HG03097 (cell line): ENCODE measurements at regions not wholly inside any gene's neighbourhood (a gene's known extent, or its start where the extent isn't known, plus 50 kb on each side); places are given as distances from the start of the nearest gene placed in this dataset.
"Not testable (repeated sequence)": the region's sequence is repeated elsewhere in the genome, so short reads cannot be mapped to it uniquely, and the experiment has no call there.

Source experiments
- ATAC-seq: cut with Tn5 transposase; IDR thresholded peaks from one replicate; pipeline ENCODE4 v1.9.1; 2021; ENCODE audit not compliant: unreplicated experiment, low FRiP score

GRCh38 chr4:131496211-131496610, 1652.9 kb upstream of the PCDH10 start:
- ATAC-seq: not testable (repeated sequence)

GRCh38 chr4:131499141-131499873, 1649.8 kb upstream of the PCDH10 start:
- ATAC-seq: no peak

- ATAC-seq: no peak
Observed at GRCh38 chr4:131509521-131509920, 1639.6 kb upstream of the PCDH10 start.

GRCh38 chr4:131526686-131527085, 1622.4 kb upstream of the PCDH10 start:
- ATAC-seq: no peak

- no peak for ATAC-seq
Observed at GRCh38 chr4:131531087-131531486, 1618.0 kb upstream of the PCDH10 start.

- ATAC-seq: no peak
Observed at GRCh38 chr4:131534944-131535645, 1614.0 kb upstream of the PCDH10 start.

GRCh38 chr4:131540256-131540655, 1608.8 kb upstream of the PCDH10 start:
- ATAC-seq: no peak

GRCh38 chr4:131547506-131547981, 1601.5 kb upstream of the PCDH10 start:
- no peak for ATAC-seq

- ATAC-seq: no peak
Observed at GRCh38 chr4:131551306-131551705, 1597.8 kb upstream of the PCDH10 start.

- no peak for ATAC-seq
Observed at GRCh38 chr4:131566026-131566425, 1583.1 kb upstream of the PCDH10 start.

GRCh38 chr4:131584587-131584986, 1564.5 kb upstream of the PCDH10 start:
- no peak for ATAC-seq

- no peak for ATAC-seq
Observed at GRCh38 chr4:131595140-131595539, 1554.0 kb upstream of the PCDH10 start.

GRCh38 chr4:131603705-131604104, 1545.4 kb upstream of the PCDH10 start:
- ATAC-seq: no peak

GRCh38 chr4:131609039-131609438, 1540.1 kb upstream of the PCDH10 start:
- no peak for ATAC-seq

- ATAC-seq: not testable (repeated sequence)
Observed at GRCh38 chr4:131610517-131610916, 1538.6 kb upstream of the PCDH10 start.

- ATAC-seq: no peak
Observed at GRCh38 chr4:131613086-131613823, 1535.8 kb upstream of the PCDH10 start.

GRCh38 chr4:131613824-131614216, 1535.3 kb upstream of the PCDH10 start:
- no peak for ATAC-seq

GRCh38 chr4:131632877-131633276, 1516.2 kb upstream of the PCDH10 start:
- no peak for ATAC-seq

- no peak for ATAC-seq
Observed at GRCh38 chr4:131635191-131635590, 1513.9 kb upstream of the PCDH10 start.

GRCh38 chr4:131638781-131639180, 1510.3 kb upstream of the PCDH10 start:
- no peak for ATAC-seq

- ATAC-seq: no peak
Observed at GRCh38 chr4:131644619-131645018, 1504.5 kb upstream of the PCDH10 start.
